Psoas muscle (tissue), 7 donors: ENCODE measurements at regions not wholly inside any gene's neighbourhood (a gene's known extent, or its start where the extent isn't known, plus 50 kb on each side); places are given as distances from the start of the nearest gene placed in this dataset.
"Not testable (repeated sequence)": the region's sequence is repeated elsewhere in the genome, so short reads cannot be mapped to it uniquely, and the experiment has no call there.

Experiments used
- ATAC-seq, 4 donors: fragments of 200-7000 bp; cut with Tn5 transposase; one replicate each; pipeline ENCODE4 v1.9.1; 2020; ENCODE audit warnings: moderate library complexity in 3 of 4, mild to moderate bottlenecking in 2 of 4
- DNase-seq, 2 donors: peaks; one replicate each; pipeline ENCODE4 v3.0.0-alpha.2; 2020
- H3K27ac ChIP-seq: fragments of 200-600 bp; one replicate; pipeline ENCODE4 v1.8.0; 2022
- H3K27me3 ChIP-seq, 3 donors: fragments of 200-600 bp in 1 of 3; one replicate each; pipeline versions ENCODE4 v1.6.1 to v1.8.0; 2013 to 2022; ENCODE audit warnings: low read length in 2 of 3, mild to moderate bottlenecking in 2 of 3, moderate library complexity in 1 of 3; ENCODE audit not compliant: insufficient read depth in 3 of 3
- H3K36me3 ChIP-seq, 2 donors: fragments of 200-600 bp in 1 of 2; one replicate each; pipeline versions ENCODE4 v1.6.1 to v1.8.0; 2013 to 2022; ENCODE audit warnings: low read depth in 1 of 2, mild to moderate bottlenecking in 1 of 2, moderate library complexity in 1 of 2; ENCODE audit not compliant: insufficient read depth in 1 of 2
- H3K4me1 ChIP-seq: fragments of 200-600 bp; one replicate; pipeline ENCODE4 v1.8.0; 2022
- H3K4me3 ChIP-seq: fragments of 200-600 bp; one replicate; pipeline ENCODE4 v1.8.0; 2022; ENCODE audit warnings: mild to moderate bottlenecking
- H3K9me3 ChIP-seq: fragments of 200-600 bp; one replicate; pipeline ENCODE4 v1.8.0; 2022
- CTCF ChIP-seq: fragments of 200-600 bp; IDR thresholded peaks from one replicate; pipeline ENCODE4 v1.8.0; 2022; ENCODE audit warnings: antibody characterized with exemption
- WGBS, 3 donors: extraction: QIAGEN DNeasy Blood & Tissue Kit; methylation state at CpG; one replicate each; pipeline versions ENCODE4 v1.1.6 to v1.1.7; 2013; 5-methylcytosine and 5-hydroxymethylcytosine counted together
- intact Hi-C, 2 donors: fragments of 100-400 bp; cut with DNase I; formaldehyde crosslinking; loops; one replicate each; pipeline versions ENCODE4 v1.11.0 to v1.14.2; 2022
- donor health status: healthy with polysubstance abuse.
- donor health status: DM: no; HTN: no; CAD: no; lungs with moderate emphysema.
- donor health status: Bipolar disorder and iron deficiency.
- donor health status: healthy.
- donor health status: DM: yes; HTN: yes; CAD: no.
- donor health status: DM: no; HTN: no; CAD: no.
- donor health status: DM: yes; HTN: yes; CAD: no.

- ATAC-seq (no peak), DNase-seq (no peak)
- 76 to 82% (median 79%) methylated on average over 4 of the region's 4 CpGs for WGBS, 3 donors
- Histone ChIP-seq H3K9me3 (peaks cover 6% of the 10 kb centered on the region), H3K27me3 (no peaks in the 10 kb centered on the region), H3K4me3 (no peak overlapping the region), H3K4me1 (no peaks in the 10 kb centered on the region), H3K27ac (no peak overlapping the region), H3K36me3 (no peaks in the 10 kb centered on the region)
- TF ChIP-seq CTCF, result no peak
- intact Hi-C loops, result no loop called here
These were observed 76.5 kb upstream of the CTNNA1 start for GRCh38 chr5:138676556-138677193.

GRCh38 chr5:138676002-138676401 lies 77.2 kb upstream of the CTNNA1 start:
- 82 to 90% (median 87%) methylated on average over 5 of the region's 5 CpGs for WGBS, 3 donors
- Histone ChIP-seq H3K9me3 (peaks cover 6% of the 10 kb centered on the region), H3K27me3 (no peaks in the 10 kb centered on the region), H3K4me3 (no peak overlapping the region), H3K4me1 (no peaks in the 10 kb centered on the region), H3K27ac (no peak overlapping the region), H3K36me3 (no peaks in the 10 kb centered on the region)
- no peak for ATAC-seq
- intact Hi-C loops, result no loop called here
- DNase-seq, result no peak
- TF ChIP-seq CTCF, result no peak

GRCh38 chr5:138668451-138669380 lies 84.5 kb upstream of the CTNNA1 start:
- peak in 3 of 4 donors; percentile 40 to 62 (median 43) for ATAC-seq
- WGBS, 3 donors, result 70 to 78% (median 70%) methylated on average over 8 of the region's 8 CpGs

GRCh38 chr5:138667782-138668331 lies 85.4 kb upstream of the CTNNA1 start:
- H3K36me3 ChIP-seq, DNase-seq, ATAC-seq, H3K4me1 ChIP-seq, H3K27ac ChIP-seq, H3K9me3 ChIP-seq, intact Hi-C loops, H3K4me3 ChIP-seq, H3K27me3 ChIP-seq: not testable (repeated sequence)
- 85 to 100% (median 92%) methylated on average over 2 of the region's 2 CpGs for WGBS, 3 donors

More at GRCh38 chr5:138668451-138669380, 84.5 kb upstream of the CTNNA1 start:
- Histone ChIP-seq H3K36me3 (no peaks in the 10 kb centered on the region), H3K27me3 (no peaks in the 10 kb centered on the region), H3K27ac (no peak overlapping the region), H3K4me1 (no peaks in the 10 kb centered on the region), H3K9me3 (peaks cover under 1% of the 10 kb centered on the region), H3K4me3 (no peak overlapping the region)
- no peak for TF ChIP-seq CTCF
- intact Hi-C loops, result no loop called here
- DNase-seq, result no peak

GRCh38 chr5:138666226-138666742 lies 86.9 kb upstream of the CTNNA1 start:
- Histone ChIP-seq H3K4me3 (no peak overlapping the region), H3K36me3 (no peaks in the 10 kb centered on the region), H3K9me3 (no peaks in the 10 kb centered on the region), H3K27me3 (no peaks in the 10 kb centered on the region), H3K4me1 (no peaks in the 10 kb centered on the region), H3K27ac (no peak overlapping the region)
- no peak for TF ChIP-seq CTCF
- WGBS, 3 donors, result 73 to 80% (median 80%) methylated on average over 8 of the region's 8 CpGs
- no peak for ATAC-seq
- DNase-seq, result no peak
- intact Hi-C loops, result no loop called here
